ENCODE measurements at regions not wholly inside any gene's neighbourhood (a gene's known extent, or its start where the extent isn't known, plus 50 kb on each side); places are given as distances from the start of the nearest gene placed in this dataset.

DNA sequence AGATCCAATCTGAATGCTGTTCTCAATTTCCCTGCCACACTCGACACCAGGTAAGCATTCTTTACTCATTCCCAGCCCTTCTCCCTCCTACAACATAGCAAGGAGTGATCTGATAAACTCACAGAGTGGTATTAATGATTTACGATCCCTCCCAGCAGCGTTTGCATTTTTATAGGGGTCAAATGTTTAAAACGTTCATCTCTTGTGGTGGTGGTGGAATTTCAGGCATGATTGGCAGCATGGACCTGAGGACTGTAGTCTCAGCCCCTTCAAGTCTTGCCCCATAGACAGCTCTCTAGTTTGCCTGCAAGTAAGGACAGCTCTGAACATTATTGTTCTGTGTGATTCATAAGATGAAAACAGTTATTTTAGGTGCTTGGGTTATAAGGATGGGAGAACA lies 565.7 kb downstream of the EFNB2 start:
- H3K27ac Mint-ChIP-seq: no peak overlapping the region
- H3K27me3 Mint-ChIP-seq: peaks cover 14% of the 10 kb centered on the region
- H3K4me1 Mint-ChIP-seq: no peaks in the 10 kb centered on the region
- no peak for DNase-seq
- H3K9me3 Mint-ChIP-seq: no peaks in the 10 kb centered on the region
- no peak for ATAC-seq
- no peak overlapping the region for H3K4me3 Mint-ChIP-seq

DNA sequence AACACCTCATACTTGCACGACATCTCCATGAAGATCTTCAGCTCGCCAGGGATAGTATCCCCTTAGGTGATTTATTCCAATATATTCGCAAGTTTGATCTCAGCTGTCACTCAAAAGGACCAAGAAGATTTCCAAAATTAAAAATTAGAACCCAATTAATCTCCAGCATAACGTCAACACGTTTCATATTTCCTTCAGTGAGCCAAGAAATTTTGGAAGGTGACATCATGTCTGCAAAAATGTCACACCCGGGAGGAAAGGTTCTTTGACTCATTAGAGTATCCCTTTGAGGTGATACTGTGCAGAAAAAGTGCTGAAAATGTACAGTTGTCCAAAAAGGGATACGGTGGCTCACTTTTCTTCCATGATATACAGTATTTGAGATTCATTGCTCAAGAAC lies 569.6 kb downstream of the EFNB2 start:
- no peak overlapping the region for H3K4me3 Mint-ChIP-seq
- H3K27ac Mint-ChIP-seq: no peak overlapping the region
- H3K27me3 Mint-ChIP-seq: peaks cover 20% of the 10 kb centered on the region
- no peaks in the 10 kb centered on the region for H3K4me1 Mint-ChIP-seq
- DNase-seq (no peak), ATAC-seq (no peak)
- H3K9me3 Mint-ChIP-seq: no peaks in the 10 kb centered on the region

DNA sequence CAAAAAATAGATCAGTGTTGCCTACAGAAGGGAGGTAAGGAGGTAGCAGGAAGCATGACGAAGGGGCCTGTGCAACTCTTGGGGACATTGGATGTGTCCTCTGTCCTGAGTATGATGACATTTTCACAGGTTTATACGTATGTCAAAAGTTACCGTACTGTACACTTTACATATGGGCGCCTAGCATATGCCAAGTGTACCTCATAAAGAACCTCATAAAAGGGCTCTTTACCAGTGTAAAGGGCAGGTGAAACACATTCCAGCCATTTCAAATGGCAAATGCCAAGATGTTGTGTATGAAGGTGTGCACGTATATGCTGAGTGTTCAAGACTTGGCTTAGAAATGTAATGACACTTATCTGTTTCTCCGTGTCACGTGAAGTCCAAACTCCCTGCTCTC lies 573.4 kb downstream of the EFNB2 start:
- Mint-ChIP-seq H3K4me3 (no peak overlapping the region), H3K4me1 (no peaks in the 10 kb centered on the region), H3K27ac (no peak overlapping the region), H3K9me3 (peaks cover 0 to 6% of the 10 kb centered on the region in 2 donors), H3K27me3 (peaks cover 13% of the 10 kb centered on the region)
- no peak for DNase-seq
- ATAC-seq: no peak

DNA sequence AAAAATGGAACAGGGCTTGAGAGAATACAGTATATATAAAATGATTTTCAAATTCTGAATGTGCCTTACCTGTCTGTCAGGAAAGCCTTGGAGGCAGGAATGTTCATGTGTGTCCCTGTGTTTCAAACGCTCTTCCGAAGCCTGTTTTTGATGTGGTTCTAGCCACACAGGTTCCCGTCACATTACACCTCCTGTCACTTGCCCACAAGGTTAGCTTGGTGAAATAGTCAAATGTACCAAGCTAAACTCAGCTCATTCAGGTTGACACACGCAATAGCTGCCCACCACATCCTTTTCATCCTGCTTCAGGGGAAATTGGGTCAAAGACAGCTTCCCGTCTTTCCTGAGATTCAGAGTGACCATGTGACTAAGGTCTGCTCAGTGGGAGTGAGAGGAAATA lies 574.0 kb downstream of the EFNB2 start:
- no peak overlapping the region for H3K27ac Mint-ChIP-seq
- H3K9me3 Mint-ChIP-seq: peaks cover 0 to 6% of the 10 kb centered on the region in 2 donors
- ATAC-seq (no peak), DNase-seq (no peak)
- H3K4me3 Mint-ChIP-seq: no peak overlapping the region
- no peaks in the 10 kb centered on the region for H3K4me1 Mint-ChIP-seq
- peaks cover 15% of the 10 kb centered on the region for H3K27me3 Mint-ChIP-seq

DNA sequence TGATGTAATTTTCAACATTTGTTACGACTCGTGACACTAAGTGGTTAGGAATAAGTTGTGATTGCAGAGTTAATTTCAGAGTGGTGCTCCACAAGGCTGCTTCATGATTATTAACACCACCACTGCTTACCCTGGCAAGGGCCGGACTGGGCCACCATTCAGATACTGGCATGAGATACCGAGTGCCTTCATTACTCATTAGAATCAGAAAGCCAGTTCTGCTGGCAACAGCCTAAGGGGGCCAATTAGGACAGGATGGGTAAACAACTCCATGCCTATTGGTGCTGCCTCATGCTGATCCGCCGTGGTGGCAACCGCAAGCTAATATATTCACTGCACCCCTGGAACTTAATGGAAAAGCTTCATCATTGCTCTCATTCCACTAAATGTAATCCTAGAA lies 575.1 kb downstream of the EFNB2 start:
- Mint-ChIP-seq H3K27me3 (peaks cover 15% of the 10 kb centered on the region), H3K4me3 (no peak overlapping the region), H3K27ac (no peak overlapping the region), H3K4me1 (no peaks in the 10 kb centered on the region), H3K9me3 (peaks cover 0 to 6% of the 10 kb centered on the region in 2 donors)
- no peak for ATAC-seq
- no peak for DNase-seq

DNA sequence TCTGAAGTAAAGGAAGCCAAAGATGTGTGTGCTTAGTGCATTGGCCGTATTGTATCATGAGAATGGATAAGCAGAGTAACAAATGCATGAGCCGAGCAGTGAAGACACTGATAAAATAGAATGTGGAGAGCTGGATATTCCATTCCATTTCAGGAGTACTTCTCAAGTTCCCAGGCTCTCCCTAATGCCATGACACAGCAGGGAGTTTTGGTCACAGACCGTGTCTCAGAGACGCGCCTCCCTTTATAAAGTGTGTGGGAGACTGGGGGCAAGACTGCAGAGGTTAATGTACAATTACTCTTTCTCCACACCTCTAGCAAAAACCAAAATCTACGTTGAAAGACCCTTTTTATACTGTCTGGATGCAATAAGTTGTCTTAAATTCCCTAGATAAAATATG lies 575.6 kb downstream of the EFNB2 start:
- Mint-ChIP-seq H3K4me1 (no peaks in the 10 kb centered on the region), H3K27me3 (peaks cover 14% of the 10 kb centered on the region), H3K4me3 (no peak overlapping the region), H3K27ac (no peak overlapping the region), H3K9me3 (peaks cover 0 to 6% of the 10 kb centered on the region in 2 donors)
- ATAC-seq: no peak
- DNase-seq: no peak

DNA sequence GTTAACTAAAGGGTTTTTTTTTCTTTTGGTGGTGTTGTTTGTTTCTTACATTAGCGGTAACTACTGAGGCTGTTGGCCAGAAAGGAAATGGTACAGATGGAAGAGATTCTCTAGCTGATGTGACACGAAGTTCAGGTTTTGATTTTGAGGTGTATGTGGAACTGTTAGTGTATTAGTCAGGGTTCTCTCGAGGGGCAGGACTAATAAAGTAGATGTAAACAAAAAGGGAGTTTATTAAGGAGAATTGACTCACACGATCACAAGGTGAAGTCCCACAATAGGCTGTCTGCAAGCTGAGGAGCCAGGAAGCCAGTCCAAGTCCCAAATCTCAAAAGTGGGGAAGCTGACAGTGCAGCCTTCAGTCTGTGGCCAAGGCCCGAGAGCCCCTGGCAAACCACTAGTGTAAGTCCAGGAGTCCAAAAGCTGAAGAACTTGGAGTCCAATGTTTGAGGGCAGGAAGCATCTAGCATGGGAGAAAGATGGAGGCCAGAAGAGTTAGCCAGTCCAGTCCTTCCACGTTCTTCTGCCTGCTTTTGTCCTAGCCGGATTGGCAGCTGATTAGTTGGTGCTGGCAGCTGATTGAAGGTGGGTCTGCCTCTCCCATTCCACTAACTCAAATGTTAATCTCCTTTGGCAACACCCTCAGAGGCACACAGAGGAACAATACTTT lies 577.6 kb downstream of the EFNB2 start:
- H3K4me1 Mint-ChIP-seq: no peaks in the 10 kb centered on the region
- no peak overlapping the region for H3K27ac Mint-ChIP-seq
- H3K9me3 Mint-ChIP-seq: peaks cover 0 to 10% of the 10 kb centered on the region in 2 donors
- H3K4me3 Mint-ChIP-seq: no peak overlapping the region
- H3K27me3 Mint-ChIP-seq: peaks cover 6% of the 10 kb centered on the region
- no peak for DNase-seq
- no peak for ATAC-seq

DNA sequence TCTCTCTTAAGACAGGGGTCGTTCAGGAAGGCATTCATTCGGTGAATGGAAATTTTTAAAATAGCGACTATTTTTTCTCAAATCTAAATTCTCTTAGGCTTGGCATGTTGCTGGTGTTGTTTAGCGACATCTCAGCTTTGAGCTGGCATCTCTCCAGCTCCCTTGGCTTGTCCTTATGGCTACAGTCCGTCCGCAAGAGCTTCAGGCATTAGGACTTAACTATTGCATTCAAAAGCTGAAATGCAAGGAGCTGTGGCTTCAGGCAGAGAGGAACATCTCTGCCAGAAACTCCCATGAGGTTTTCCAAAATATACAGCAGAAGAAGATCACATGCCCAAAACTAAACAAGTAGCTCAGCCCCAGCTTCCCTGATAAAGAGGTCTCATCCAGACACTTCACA lies 578.5 kb downstream of the EFNB2 start:
- no peak overlapping the region for H3K27ac Mint-ChIP-seq

DNA sequence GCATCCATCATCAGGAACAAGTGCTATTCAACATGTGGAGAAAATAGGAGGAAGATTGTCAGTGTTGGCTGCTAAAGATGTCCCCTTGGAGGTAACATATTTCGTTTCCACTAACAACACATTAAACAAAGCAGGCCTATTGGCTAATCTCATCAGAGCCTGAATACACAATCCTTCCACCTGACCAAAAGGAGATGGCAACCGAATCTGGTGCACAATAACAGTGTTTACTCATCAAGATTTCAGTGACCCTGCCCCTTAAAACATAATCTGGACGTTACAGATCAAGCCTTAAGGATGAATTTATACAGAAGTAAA lies 582.5 kb downstream of the EFNB2 start:
- Mint-ChIP-seq H3K9me3 (peaks cover 0 to 5% of the 10 kb centered on the region in 2 donors), H3K27ac (no peak overlapping the region), H3K4me3 (no peak overlapping the region), H3K4me1 (no peaks in the 10 kb centered on the region), H3K27me3 (peaks cover 6% of the 10 kb centered on the region)
- DNase-seq (no peak), ATAC-seq (no peak)

More for the DNA sequence above, 578.5 kb downstream of the EFNB2 start:
- peaks cover 6% of the 10 kb centered on the region for H3K27me3 Mint-ChIP-seq
- no peaks in the 10 kb centered on the region for H3K4me1 Mint-ChIP-seq
- H3K9me3 Mint-ChIP-seq: peaks cover 0 to 10% of the 10 kb centered on the region in 2 donors
- no peak overlapping the region for H3K4me3 Mint-ChIP-seq
- DNase-seq (no peak), ATAC-seq (no peak)

DNA sequence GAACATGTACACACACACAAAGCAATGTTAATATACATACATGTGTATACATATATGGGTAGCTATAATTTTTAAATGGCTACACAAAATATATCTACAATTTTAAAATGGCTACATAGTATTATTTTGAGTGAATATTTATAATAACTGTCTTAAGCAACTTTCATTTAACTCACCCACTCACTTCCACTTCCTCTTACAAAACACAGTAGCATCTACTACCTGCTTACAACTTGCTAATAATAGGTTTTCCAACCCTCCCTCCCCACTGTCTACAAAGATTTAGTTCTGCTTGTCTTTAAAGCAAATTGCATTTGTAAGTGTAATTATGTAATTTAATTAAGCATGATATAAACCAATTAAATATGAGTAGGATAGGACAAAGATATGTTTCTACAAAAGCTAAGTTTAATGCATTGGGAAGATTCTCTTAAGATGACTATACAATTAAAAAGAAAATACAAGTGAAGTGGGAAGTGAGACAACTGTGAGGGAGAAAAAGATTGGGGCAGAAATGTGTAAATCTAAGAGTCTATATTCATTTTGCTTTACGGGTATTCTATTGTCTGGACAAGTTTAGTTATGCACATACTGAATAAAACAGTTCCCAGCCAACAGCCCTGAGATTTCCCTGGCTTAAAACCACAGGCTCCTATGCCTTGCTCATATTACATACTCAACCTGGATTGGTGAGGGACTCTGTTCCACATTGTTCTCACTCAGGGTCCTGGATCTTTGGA lies 583.1 kb downstream of the EFNB2 start:
- no peak for ATAC-seq
- Mint-ChIP-seq H3K27me3 (peaks cover 6% of the 10 kb centered on the region), H3K4me3 (no peak overlapping the region), H3K9me3 (peaks cover 0 to 5% of the 10 kb centered on the region in 2 donors), H3K4me1 (no peaks in the 10 kb centered on the region), H3K27ac (no peak overlapping the region)
- no peak for DNase-seq

DNA sequence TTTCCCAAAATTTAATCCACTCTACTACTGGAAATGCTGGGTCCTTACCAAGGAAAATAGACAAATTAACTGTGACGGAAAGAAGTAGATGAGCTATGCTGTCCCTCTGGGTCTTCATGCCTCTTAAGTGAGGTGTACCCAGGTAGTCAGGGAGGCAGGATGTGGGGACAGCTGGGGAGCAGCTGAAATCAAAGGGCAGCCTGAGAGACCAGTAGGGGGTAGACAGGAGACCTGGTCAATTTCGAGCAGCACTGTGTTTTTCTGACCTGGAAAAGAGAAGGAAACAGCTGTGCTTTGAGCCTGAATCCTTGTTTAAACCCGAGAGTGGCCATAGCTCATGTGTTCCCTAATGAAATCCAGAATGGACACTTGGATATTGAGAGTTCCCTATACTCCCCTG lies 587.3 kb downstream of the EFNB2 start:
- Mint-ChIP-seq H3K27me3 (no peaks in the 10 kb centered on the region), H3K27ac (no peak overlapping the region), H3K4me1 (no peaks in the 10 kb centered on the region), H3K4me3 (no peak overlapping the region), H3K9me3 (no peaks in the 10 kb centered on the region)
- no peak for ATAC-seq
- no peak for DNase-seq

DNA sequence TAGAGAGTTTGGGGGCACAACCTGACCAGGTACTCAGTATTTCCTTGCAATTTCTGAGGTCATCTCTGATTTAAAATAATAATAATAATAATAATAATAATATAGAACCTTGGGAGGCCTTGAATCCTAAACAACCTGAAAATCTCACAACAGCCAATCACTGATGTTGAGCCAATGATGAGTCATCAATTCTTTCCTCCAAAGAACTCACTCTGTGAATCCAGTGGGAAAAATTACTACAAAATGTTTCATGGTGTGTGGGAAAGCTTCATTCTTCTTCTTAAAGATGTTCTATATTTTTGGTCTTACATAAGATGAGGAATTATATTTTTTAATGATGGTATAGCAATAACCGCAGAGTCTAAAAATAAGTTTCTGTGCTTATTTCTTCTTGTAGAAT lies 594.6 kb downstream of the EFNB2 start:
- H3K27ac Mint-ChIP-seq: no peak overlapping the region
- DNase-seq: no peak
- H3K4me3 Mint-ChIP-seq: no peak overlapping the region
- ATAC-seq: no peak
- no peaks in the 10 kb centered on the region for H3K4me1 Mint-ChIP-seq
- H3K9me3 Mint-ChIP-seq: peaks cover 0 to 7% of the 10 kb centered on the region in 2 donors
- H3K27me3 Mint-ChIP-seq: peaks cover 8% of the 10 kb centered on the region

DNA sequence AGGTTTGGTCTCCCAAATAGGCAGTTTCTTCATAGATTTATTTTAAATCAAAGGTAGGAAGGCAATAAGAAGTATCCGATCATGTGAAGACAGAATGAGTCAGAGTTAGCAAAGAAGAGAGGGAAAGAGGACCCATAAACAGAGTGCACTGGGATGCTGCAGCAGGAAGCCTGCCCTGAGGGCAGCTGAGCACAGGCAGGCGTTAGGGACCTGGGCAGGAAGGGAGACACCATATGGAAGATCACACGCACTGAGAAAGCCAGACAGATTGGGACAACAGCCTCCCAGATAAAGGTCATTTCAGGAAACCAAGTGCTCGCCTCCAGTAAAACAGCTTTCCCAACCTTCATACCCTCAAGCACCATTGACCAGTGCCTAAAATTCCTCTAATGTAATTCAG lies 598.0 kb downstream of the EFNB2 start:
- H3K4me3 Mint-ChIP-seq: no peak overlapping the region
- H3K27ac Mint-ChIP-seq: no peak overlapping the region
- DNase-seq (no peak), ATAC-seq (no peak)
- H3K4me1 Mint-ChIP-seq: no peaks in the 10 kb centered on the region
- H3K27me3 Mint-ChIP-seq: peaks cover 8% of the 10 kb centered on the region
- peaks cover 0 to 7% of the 10 kb centered on the region in 2 donors for H3K9me3 Mint-ChIP-seq

DNA sequence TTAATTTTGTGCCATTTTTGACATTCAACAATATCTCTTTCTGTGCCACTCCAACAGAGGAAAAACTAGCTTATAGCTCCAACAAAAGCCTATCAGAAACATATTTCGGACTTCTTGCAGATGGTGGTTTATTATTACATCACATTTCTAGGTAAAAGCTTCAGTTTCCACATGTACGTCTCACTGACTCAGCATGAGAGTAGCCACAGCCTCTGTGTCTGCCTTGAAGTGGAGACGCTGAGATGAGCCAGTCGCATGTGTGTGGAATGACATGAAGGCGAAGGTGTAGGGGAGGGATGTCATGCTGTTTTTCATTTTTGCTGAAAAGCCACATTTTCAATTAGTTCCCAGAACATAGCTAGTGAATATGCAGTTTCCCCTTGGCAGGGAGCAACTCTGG lies 598.6 kb downstream of the EFNB2 start:
- DNase-seq (no peak), ATAC-seq (no peak)
- Mint-ChIP-seq H3K27ac (no peak overlapping the region), H3K4me1 (no peaks in the 10 kb centered on the region), H3K27me3 (peaks cover 8% of the 10 kb centered on the region), H3K9me3 (peaks cover 0 to 7% of the 10 kb centered on the region in 2 donors), H3K4me3 (no peak overlapping the region)

DNA sequence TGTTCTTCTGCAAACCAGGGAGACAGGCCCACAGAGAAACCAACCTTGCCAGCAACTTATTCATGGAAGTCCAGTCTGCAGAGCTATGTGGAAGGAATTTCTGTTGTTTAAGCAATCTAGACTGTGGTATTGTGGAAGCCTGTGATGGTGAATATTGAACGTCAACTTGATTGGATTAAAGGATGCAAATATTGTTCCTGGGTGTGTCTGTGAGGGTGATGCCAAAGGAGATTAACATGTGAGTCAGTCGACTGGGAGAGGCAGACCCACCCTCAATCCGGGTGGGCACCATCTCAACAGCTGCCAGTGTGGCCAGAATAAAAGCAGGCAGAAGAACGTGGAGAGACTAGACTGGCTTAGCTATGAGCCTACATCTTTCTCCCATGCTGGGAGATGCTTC lies 606.0 kb downstream of the EFNB2 start:
- H3K4me3 Mint-ChIP-seq: no peak overlapping the region
- peaks cover 18% of the 10 kb centered on the region for H3K27me3 Mint-ChIP-seq
- H3K9me3 Mint-ChIP-seq: no peaks in the 10 kb centered on the region
- no peak overlapping the region for H3K27ac Mint-ChIP-seq
- H3K4me1 Mint-ChIP-seq: no peaks in the 10 kb centered on the region
- ATAC-seq: no peak
- no peak for DNase-seq

DNA sequence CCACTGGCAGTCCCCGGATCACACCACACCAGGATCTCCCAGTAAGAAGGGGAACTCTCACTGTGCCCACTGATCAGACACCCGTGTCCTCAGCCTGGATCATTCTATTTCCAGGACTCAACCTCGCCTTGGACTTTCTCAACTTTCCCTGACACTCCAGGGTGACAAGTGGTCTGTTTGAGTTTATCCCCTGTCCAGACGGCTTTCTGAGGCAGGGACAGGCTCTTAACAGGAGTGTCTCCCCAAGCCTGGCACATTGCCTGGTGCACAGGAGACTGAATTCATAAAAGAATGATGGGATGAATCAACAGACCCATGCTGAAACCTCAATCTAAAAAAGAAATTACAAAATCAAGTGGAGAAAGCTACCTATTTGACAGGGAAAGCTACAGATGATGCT lies 606.6 kb downstream of the EFNB2 start:
- H3K27me3 Mint-ChIP-seq: peaks cover 18% of the 10 kb centered on the region
- H3K4me1 Mint-ChIP-seq: no peaks in the 10 kb centered on the region
- no peak for ATAC-seq
- no peaks in the 10 kb centered on the region for H3K9me3 Mint-ChIP-seq
- H3K27ac Mint-ChIP-seq: no peak overlapping the region
- no peak overlapping the region for H3K4me3 Mint-ChIP-seq
- DNase-seq: no peak

DNA sequence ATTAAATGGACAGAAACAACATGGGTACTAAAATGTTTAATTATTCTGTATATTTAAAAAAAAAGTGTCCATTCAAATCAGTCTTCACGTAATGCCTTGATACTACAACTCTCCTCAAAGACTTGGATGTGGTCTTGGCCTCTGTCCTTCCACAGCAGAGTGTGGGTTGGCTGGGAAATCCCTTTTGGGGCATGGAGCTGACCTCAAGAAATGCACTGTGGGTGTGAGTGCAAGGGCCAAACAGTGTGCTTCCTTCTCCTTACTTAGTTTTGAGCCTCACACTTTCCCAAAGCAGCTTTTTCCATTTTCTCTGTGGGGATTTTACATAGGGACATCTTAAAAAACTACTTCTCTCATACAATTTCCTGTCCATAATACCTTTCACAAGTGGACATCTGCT lies 607.4 kb downstream of the EFNB2 start:
- Mint-ChIP-seq H3K27me3 (peaks cover 18% of the 10 kb centered on the region), H3K9me3 (peaks cover 6 to 7% of the 10 kb centered on the region in 2 donors), H3K4me1 (no peaks in the 10 kb centered on the region), H3K4me3 (no peak overlapping the region), H3K27ac (no peak overlapping the region)
- no peak for DNase-seq
- no peak for ATAC-seq

Data from stimulated activated naive CD8-positive, alpha-beta T cell treated with anti-CD3 and anti-CD28 coated beads, Interleukin-15, amount 100 ng/mL, for 72 hours (primary cell).